ENCODE measurements at regions not wholly inside any gene's neighbourhood (a gene's known extent, or its start where the extent isn't known, plus 50 kb on each side); places are given as distances from the start of the nearest gene placed in this dataset.

DNA sequence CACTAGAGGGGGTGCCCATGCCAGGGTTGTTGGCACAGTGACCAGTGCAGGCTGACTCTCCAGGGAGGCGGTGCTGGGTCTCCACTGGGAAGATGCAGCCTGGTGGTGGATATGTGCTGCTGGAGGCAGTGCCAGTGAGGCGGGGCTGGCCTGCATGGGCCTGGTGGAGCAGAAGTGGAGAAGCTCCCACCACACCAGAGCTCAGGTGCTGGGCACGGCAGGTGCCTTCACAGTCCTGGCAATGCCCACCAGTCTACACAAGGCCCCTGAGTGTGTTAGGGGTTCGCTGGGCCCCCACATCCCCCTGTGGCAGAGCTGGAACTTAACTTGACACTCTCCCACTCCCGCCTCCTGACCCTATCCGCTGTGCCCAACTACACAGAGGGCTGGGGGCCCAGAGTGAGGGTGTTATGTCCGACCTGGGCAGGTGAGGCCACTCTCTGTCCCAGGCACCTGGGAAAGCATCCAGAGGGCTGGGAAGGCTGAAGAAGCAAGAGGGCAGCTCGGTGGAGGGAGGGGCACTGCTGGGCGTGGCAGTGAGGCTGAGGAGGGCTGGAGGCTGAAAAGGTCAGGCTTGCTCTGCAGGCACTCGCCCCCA, 102.4 kb upstream of the B3GAT1 start:
- no peaks in the 10 kb centered on the region for H4K20me1 ChIP-seq (ENCODE audit: insufficient read depth, low read length)
- peaks cover 11 to 65% of the 10 kb centered on the region in 2 experiments; a peak in 4 of 5 replicates for H3K27me3 ChIP-seq (ENCODE audit: control insufficient read depth in 1 of 2, insufficient read depth in 2 of 2, low read length in 2 of 2)
- no TSS peak for BruUV-seq (replicated peaks)
- peak; percentile 38; the same call in 2 of the 3 replicates for ATAC-seq
- H3K9me3 ChIP-seq (ENCODE audit: low read length), result no peaks in the 10 kb centered on the region
- H3K4me1 ChIP-seq (ENCODE audit: insufficient read depth, low read length), result no peaks in the 10 kb centered on the region
- 0% methylated on average over 6 of the region's 10 CpGs for WGBS (ENCODE audit: low lambda C conversion rate)
- no peak overlapping the region for H3K27ac ChIP-seq (ENCODE audit: extremely low read length, insufficient read depth, low read length)
- in situ Hi-C loops (cut with HindIII; ENCODE audit: extremely low pct_ligation_motif_present, low pct_unique_long_range_greater_than_20kb), result no loop called here
- no peak overlapping the region for H3K4me2 ChIP-seq (ENCODE audit: low read depth, low read length)
- no peaks in the 10 kb centered on the region for H3K36me3 ChIP-seq (replicated peaks in 1 of 2; ENCODE audit: control insufficient read depth in 1 of 2, insufficient read depth in 2 of 2, low read length in 2 of 2)
- no peak for FAIRE-seq
- H3K9ac ChIP-seq (ENCODE audit: insufficient read depth, low read depth, low read length), result no peak overlapping the region
- no peaks in the 10 kb centered on the region for H3K79me2 ChIP-seq (ENCODE audit: insufficient read depth, low read length)
- POLR2A ChIA-PET, result no interaction called here
- CTCF ChIA-PET (ENCODE audit: low intra/inter-chr PET ratio, low total read pairs), result no interaction called here
- no peak for DNase-seq (ENCODE audit: low spot score)
- H2AFZ ChIP-seq (ENCODE audit: low read length), result no peak overlapping the region
- H3K4me3 ChIP-seq (replicated peaks in 1 of 3; ENCODE audit: insufficient read depth in 1 of 3, low read depth in 2 of 3, low read length in 3 of 3), result no peak overlapping the region
- intact Hi-C loops (cut with micrococcal nuclease; ENCODE audit: unreplicated experiment), result no loop called here
- TF ChIP-seq FOXM1 (CRISPR knock-in tag; IDR thresholded peaks at IDR 0.05) (no peak), POLR2AphosphoS2 (IDR thresholded peaks at IDR 0.05; ENCODE audit: low read depth, low read length) (no peak), MED13 (CRISPR knock-in tag; IDR thresholded peaks at IDR 0.05) (no peak), ZNF569 (CRISPR knock-in tag; IDR thresholded peaks at IDR 0.05; ENCODE audit: borderline replicate concordance) (no peak), ZNF883 (CRISPR knock-in tag; IDR thresholded peaks at IDR 0.05; ENCODE audit: not compliant biosample characterization) (no peak), NFKBIZ (CRISPR knock-in tag; IDR thresholded peaks at IDR 0.05) (no peak), KDM1A (CRISPR knock-in tag; IDR thresholded peaks at IDR 0.05) (no peak)
- TF ChIP-seq, protein P1, sequence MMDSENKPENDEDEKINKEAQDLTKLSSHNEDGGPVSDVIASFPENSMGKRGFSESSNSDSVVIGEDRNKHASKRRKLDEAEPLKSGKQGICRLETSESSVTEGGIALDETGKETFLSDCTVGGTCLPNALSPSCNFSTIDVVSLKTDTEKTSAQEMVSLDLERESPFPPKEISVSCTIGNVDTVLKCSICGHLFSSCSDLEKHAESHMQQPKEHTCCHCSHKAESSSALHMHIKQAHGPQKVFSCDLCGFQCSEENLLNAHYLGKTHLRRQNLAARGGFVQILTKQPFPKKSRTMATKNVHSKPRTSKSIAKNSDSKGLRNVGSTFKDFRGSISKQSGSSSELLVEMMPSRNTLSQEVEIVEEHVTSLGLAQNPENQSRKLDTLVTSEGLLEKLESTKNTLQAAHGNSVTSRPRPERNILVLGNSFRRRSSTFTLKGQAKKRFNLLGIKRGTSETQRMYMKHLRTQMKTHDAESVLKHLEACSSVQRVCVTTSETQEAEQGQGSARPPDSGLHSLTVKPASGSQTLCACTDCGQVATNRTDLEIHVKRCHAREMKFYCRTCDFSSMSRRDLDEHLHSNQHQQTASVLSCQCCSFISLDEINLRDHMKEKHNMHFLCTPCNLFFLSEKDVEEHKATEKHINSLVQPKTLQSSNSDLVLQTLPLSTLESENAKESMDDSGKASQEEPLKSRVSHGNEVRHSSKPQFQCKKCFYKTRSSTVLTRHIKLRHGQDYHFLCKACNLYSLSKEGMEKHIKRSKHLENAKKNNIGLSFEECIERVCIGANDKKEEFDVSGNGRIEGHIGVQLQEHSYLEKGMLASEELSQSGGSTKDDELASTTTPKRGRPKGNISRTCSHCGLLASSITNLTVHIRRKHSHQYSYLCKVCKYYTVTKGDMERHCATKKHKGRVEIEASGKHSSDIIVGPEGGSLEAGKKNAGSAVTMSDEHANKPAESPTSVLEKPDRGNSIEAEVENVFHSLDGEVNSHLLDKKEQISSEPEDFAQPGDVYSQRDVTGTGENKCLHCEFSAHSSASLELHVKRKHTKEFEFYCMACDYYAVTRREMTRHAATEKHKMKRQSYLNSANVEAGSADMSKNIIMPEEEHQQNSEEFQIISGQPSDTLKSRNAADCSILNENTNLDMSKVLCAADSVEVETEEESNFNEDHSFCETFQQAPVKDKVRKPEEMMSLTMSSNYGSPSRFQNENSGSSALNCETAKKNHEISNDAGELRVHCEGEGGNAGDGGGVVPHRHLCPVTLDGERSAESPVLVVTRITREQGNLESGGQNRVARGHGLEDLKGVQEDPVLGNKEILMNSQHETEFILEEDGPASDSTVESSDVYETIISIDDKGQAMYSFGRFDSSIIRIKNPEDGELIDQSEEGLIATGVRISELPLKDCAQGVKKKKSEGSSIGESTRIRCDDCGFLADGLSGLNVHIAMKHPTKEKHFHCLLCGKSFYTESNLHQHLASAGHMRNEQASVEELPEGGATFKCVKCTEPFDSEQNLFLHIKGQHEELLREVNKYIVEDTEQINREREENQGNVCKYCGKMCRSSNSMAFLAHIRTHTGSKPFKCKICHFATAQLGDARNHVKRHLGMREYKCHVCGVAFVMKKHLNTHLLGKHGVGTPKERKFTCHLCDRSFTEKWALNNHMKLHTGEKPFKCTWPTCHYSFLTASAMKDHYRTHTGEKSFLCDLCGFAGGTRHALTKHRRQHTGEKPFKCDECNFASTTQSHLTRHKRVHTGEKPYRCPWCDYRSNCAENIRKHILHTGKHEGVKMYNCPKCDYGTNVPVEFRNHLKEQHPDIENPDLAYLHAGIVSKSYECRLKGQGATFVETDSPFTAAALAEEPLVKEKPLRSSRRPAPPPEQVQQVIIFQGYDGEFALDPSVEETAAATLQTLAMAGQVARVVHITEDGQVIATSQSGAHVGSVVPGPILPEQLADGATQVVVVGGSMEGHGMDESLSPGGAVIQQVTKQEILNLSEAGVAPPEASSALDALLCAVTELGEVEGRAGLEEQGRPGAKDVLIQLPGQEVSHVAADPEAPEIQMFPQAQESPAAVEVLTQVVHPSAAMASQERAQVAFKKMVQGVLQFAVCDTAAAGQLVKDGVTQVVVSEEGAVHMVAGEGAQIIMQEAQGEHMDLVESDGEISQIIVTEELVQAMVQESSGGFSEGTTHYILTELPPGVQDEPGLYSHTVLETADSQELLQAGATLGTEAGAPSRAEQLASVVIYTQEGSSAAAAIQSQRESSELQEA (CRISPR knock-in tag; IDR thresholded peaks at IDR 0.05; ENCODE audit: not compliant biosample characterization), result no peak
- TF ChIP-seq, protein P2, sequence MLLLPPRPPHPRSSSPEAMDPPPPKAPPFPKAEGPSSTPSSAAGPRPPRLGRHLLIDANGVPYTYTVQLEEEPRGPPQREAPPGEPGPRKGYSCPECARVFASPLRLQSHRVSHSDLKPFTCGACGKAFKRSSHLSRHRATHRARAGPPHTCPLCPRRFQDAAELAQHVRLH (CRISPR knock-in tag; IDR thresholded peaks at IDR 0.05; ENCODE audit: borderline replicate concordance, low read depth), result no peak
- TF ChIP-seq, protein P3, sequence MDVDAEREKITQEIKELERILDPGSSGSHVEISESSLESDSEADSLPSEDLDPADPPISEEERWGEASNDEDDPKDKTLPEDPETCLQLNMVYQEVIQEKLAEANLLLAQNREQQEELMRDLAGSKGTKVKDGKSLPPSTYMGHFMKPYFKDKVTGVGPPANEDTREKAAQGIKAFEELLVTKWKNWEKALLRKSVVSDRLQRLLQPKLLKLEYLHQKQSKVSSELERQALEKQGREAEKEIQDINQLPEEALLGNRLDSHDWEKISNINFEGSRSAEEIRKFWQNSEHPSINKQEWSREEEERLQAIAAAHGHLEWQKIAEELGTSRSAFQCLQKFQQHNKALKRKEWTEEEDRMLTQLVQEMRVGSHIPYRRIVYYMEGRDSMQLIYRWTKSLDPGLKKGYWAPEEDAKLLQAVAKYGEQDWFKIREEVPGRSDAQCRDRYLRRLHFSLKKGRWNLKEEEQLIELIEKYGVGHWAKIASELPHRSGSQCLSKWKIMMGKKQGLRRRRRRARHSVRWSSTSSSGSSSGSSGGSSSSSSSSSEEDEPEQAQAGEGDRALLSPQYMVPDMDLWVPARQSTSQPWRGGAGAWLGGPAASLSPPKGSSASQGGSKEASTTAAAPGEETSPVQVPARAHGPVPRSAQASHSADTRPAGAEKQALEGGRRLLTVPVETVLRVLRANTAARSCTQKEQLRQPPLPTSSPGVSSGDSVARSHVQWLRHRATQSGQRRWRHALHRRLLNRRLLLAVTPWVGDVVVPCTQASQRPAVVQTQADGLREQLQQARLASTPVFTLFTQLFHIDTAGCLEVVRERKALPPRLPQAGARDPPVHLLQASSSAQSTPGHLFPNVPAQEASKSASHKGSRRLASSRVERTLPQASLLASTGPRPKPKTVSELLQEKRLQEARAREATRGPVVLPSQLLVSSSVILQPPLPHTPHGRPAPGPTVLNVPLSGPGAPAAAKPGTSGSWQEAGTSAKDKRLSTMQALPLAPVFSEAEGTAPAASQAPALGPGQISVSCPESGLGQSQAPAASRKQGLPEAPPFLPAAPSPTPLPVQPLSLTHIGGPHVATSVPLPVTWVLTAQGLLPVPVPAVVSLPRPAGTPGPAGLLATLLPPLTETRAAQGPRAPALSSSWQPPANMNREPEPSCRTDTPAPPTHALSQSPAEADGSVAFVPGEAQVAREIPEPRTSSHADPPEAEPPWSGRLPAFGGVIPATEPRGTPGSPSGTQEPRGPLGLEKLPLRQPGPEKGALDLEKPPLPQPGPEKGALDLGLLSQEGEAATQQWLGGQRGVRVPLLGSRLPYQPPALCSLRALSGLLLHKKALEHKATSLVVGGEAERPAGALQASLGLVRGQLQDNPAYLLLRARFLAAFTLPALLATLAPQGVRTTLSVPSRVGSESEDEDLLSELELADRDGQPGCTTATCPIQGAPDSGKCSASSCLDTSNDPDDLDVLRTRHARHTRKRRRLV (CRISPR knock-in tag; IDR thresholded peaks at IDR 0.05), result no peak
- TF ChIP-seq, protein P4, sequence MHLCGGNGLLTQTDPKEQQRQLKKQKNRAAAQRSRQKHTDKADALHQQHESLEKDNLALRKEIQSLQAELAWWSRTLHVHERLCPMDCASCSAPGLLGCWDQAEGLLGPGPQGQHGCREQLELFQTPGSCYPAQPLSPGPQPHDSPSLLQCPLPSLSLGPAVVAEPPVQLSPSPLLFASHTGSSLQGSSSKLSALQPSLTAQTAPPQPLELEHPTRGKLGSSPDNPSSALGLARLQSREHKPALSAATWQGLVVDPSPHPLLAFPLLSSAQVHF (CRISPR knock-in tag; IDR thresholded peaks at IDR 0.05), result no peak
